DMS 273 (cell line): ENCODE measurements at regions not wholly inside any gene's neighbourhood (a gene's known extent, or its start where the extent isn't known, plus 50 kb on each side); places are given as distances from the start of the nearest gene placed in this dataset.
A peak's percentile ranks its signal among the peaks of the same experiment; 100 is the strongest.

Experiments
- DNase-seq: peaks from one replicate; lab custom pipeline; 2025; ENCODE audit not compliant: unreplicated experiment; lab: John Stamatoyannopoulos, UW

GRCh38 chr13:27673911-27674310 is 52.2 kb downstream of the POLR1D start:
- DNase-seq, result no peak

DNA sequence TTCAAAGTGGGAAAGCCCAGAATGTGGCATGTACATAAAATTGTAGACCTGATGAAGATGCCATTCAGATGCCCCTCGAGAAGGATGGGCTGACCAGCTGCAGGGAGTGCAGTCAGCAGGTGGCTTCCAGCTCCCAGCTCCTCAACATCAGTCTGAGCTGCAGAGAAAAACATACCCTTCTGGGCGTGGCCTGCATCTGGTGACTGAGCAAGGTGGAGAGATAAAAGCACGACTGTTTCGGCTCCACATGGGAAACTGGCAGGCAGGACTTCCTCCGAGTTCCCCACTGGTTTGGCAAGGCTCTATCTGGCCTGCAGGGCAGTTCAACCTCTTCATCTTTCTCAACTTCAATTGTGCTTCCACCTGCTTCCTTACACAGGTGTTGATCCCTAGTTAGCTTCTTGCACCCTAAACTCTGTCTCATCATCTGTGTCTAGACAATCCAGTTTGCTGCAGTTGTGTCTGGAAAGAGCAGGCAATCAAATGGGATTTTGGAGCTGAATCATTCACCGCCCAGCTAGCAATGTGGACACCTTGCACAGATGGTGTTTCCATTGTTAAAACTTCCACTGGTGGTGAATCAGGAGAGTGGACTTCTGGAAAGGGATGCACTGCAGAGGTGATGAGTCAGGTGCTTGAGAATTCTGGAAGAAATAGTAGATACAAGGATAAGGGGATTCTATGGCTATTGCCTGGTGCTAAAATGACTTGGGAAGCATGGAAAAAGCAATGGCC is 56.8 kb downstream of the POLR1D start:
- DNase-seq, result no peak

GRCh38 chr13:27679396-27679795 is 57.7 kb downstream of the POLR1D start:
- no peak for DNase-seq

DNA sequence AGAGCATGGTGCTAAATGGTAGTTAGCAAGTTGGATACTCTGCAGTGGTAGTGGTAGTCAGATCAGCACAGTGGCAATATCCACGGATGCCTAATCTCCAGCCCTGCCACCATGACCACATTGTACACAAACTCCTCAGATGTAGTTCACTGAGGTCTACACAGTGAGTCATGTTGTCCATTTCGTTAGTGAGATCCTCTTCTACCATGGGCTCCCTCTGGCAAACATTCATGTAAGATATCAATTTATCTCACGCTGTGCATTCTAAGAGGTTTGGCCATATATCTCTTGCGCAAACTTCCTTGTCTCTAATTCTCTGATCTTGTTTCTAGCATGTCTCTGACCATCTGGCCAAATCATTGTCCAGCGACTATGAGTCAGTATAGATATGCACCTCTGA is 58.2 kb downstream of the POLR1D start:
- no peak for DNase-seq

GRCh38 chr13:27680465-27680864 is 58.8 kb downstream of the POLR1D start:
- DNase-seq, result no peak

- DNase-seq, result no peak
Observed at GRCh38 chr13:27691207-27691606, 69.5 kb downstream of the POLR1D start.

DNA sequence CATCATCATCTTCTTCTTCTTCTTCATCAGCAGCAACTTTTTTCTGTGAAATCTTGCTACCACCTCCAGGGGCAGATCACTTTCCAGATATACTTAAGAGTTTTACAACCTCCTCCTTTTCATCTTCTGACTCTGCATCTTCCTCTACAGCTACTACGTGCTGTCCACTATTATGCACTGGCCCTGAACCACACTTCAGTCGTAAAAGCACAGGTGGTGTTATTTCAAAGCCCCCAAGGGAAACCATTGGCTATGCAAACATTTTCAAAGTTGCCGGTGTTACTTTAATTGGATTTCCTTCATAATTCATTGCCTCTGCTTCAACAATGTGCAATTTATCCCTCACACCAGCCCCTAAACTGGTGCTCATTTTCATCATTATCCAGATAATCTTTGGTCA is 75.0 kb downstream of the POLR1D start:
- DNase-seq, result no peak

DNA sequence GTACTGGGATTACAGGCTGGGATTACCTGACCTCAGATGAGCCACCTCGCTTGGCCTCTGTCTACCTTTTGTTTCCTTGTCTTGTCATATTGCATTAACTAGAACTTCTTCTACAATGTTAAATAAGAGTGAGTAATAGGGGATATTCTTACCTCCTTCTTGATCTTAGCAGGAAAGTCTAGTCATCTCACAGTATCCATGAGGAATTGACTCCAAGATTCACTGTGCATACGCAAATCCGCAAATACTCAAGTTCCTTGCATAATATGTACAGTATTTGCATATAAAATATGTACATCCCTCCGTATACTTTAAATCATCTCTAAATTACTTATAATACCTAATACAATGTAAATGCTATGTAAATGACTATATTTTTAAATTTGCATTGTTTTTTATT is 78.3 kb downstream of the POLR1D start:
- DNase-seq, result no peak

DNA sequence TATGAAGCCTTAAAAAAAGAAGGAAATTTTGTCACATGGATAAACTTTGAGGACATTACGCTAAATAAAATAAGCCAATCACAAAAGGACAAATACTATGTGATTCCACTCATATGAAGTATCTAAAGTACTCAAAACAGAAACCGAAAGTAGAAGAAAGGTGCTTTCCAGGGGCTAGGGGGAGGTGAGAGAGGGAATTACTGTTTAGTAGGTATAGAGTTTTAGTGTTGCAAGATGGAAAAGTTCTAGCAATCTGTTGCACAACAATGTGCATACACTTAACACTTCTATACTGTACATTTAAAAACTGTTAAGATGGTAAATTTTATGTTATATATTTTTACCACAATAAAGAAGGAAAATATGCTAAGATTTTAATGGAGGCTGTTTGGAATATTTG is 83.0 kb downstream of the POLR1D start:
- no peak for DNase-seq

DNA sequence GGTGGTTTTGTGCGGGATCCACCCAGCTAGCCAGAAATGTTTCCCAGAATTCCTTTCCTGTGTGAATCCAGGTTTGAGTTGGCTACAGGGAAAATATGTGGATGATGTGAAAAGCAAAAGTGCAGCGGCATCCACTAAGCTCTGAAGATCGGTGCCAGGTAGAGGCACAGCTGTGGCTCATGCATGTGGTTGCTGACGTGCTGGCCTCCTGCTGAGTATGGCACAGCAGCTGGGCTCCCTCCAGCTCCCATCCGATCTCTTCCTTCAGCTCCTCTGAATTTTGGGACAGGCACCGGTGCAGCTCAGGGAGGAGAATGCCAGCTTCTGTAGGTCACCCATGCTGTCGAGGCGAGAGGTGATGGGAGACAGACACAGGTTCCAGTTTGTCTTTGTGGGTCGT is 84.0 kb upstream of the GSX1 start:
- peak; percentile 1 for DNase-seq

GRCh38 chr13:27709779-27710178 is 82.5 kb upstream of the GSX1 start:
- no peak for DNase-seq

DNA sequence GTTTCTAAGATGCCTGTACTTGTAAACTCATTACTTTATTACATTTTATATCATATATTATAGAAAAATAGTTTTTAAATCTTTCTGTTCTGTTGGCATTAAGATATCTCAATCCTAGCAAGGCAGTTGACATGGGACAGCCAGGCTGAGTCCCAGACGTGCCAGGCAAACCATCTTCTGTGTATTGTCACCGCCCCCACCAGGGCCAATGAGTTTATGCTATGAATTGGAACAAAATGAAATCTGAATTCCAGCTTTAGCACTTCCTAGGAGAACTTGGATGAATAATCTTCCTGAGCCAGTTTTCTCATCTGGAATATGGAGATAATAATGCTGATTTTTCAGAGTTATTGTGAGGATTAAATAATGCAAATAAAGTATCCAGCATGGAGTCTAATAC is 79.9 kb upstream of the GSX1 start:
- DNase-seq, result peak; percentile 10

- DNase-seq, result no peak
Observed at GRCh38 chr13:27713767-27714166, 78.5 kb upstream of the GSX1 start.

DNA sequence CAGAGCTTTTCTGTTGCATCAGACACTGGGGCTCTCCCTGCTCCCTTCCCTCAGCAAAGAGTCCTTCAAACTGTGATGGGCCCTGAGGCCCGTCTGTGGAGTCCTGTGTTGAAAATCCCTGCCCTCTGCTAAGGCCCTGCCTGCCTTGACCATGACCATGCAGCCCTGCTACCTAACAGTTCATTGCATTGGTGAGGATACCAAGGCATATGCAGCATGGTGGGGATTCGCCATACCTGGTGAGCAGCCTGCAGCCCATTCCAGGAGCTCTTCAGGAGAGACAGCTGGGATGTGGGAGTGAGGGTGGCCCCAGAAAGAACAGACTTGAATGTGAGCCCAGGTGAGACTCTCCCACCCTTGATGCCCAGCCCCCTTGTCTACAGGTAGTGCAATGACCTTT is 70.6 kb upstream of the GSX1 start:
- DNase-seq, result no peak

- no peak for DNase-seq
Observed at GRCh38 chr13:27728271-27728670, 64.0 kb upstream of the GSX1 start.

- no peak for DNase-seq
Observed at GRCh38 chr13:27730191-27730590, 62.1 kb upstream of the GSX1 start.
